ENCODE measurements at regions not wholly inside any gene's neighbourhood (a gene's known extent, or its start where the extent isn't known, plus 50 kb on each side); places are given as distances from the start of the nearest gene placed in this dataset.

DNA sequence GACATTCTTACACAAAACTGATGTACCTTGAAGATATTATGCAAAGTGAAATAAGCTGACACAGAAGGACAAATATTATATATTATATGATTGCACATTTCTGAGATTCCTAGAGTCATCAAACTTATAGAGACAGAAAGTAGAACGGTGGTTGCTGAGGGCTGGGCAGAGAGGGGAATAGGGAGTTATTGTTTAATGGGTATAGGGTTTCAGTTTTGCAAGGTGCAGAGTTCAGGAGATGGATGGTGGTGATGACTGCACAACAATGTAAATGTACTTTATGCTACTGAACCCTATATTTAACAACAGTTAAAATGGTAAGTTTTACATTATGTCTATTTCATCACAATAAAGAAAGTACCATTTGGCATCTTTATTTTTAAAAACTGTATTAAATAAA is 315.8 kb upstream of the POU5F2 start:
- no peak overlapping the region for H2BK5ac ChIP-seq (ENCODE audit: low read depth, low read length)
- no peaks in the 10 kb centered on the region for H3K79me2 ChIP-seq (ENCODE audit: control insufficient read depth in 1 of 2, insufficient read depth in 2 of 2, low read length in 2 of 2)
- H3K56ac ChIP-seq (replicated peaks; ENCODE audit: insufficient read length, low read depth, low read length), result no peak overlapping the region
- FAIRE-seq (no peak), DNase-seq (ENCODE audit: low read depth in 1 of 2, low spot score in 2 of 2) (no peak)
- H3K9me3 ChIP-seq (ENCODE audit: insufficient read depth in 2 of 2, low read depth in 1 of 2, low read length in 1 of 2), result 0 out of 4 replicates have a peak, but pooled peaks cover 0 to 3% of the 10 kb centered on the region in 2 experiments
- H3K23me2 ChIP-seq (ENCODE audit: low read depth, low read length), result no peaks in the 10 kb centered on the region
- peaks cover 0 to 2% (median 1%) of the 10 kb centered on the region in 4 experiments; a peak in 2 of 7 replicates for H3K4me1 ChIP-seq (replicated peaks in 1 of 4; ENCODE audit: control insufficient read depth in 3 of 4, insufficient read depth in 4 of 4, low read length in 3 of 4)
- no peak overlapping the region for H2BK12ac ChIP-seq (ENCODE audit: low read depth, low read length)
- WGBS, 2 experiments (ENCODE audit: extremely low coverage in 1 of 2, insufficient coverage in 1 of 2, insufficient read length in 1 of 2, insufficient replicate concordance in 2 of 2, low coverage in 1 of 2, low lambda C conversion rate in 2 of 2, missing lambda C conversion rate in 1 of 2), result 75% methylated on average over 1 of the region's 1 CpG; no CpG with 5 or more reads in 1 of the 2 experiments
- no peak overlapping the region for H3K14ac ChIP-seq (ENCODE audit: insufficient read length)
- no peak overlapping the region for H3K4ac ChIP-seq (replicated peaks; ENCODE audit: insufficient read length, low read depth, low read length)
- no peak overlapping the region for H2AFZ ChIP-seq (ENCODE audit: low read length)
- no peaks in the 10 kb centered on the region for H4K20me1 ChIP-seq (replicated peaks in 1 of 2; ENCODE audit: control insufficient read depth in 1 of 2, insufficient read depth in 2 of 2, low read length in 2 of 2)
- no peak overlapping the region for H3K23ac ChIP-seq (ENCODE audit: insufficient read length)
- CTCF ChIA-PET (ENCODE audit: partially characterized antibody), result interaction anchor here (0.6 kb wide), 1 partner anchor 9 kb away, joined by 4 read pairs; no protein-coding TSS in a partner anchor
- H2BK15ac ChIP-seq (ENCODE audit: low read length), result no peak overlapping the region
- no peak overlapping the region for H3K4me3 ChIP-seq (ENCODE audit: extremely low read depth in 1 of 4, insufficient read depth in 2 of 4, low read depth in 3 of 4, low read length in 4 of 4)
- H3K36me3 ChIP-seq (ENCODE audit: control insufficient read depth in 2 of 4, insufficient read depth in 4 of 4, low read length in 3 of 4), result no peaks in the 10 kb centered on the region; a peak in 1 of 8 replicates
- POLR2A ChIA-PET (ENCODE audit: partially characterized antibody), result no interaction called here
- H4K91ac ChIP-seq (replicated peaks; ENCODE audit: insufficient read length, low read length), result no peak overlapping the region
- H3K79me1 ChIP-seq (ENCODE audit: low read depth, low read length), result no peaks in the 10 kb centered on the region
- H3K9ac ChIP-seq (replicated peaks in 1 of 4; ENCODE audit: extremely low read depth in 1 of 4, low read depth in 3 of 4, low read length in 3 of 4), result no peak overlapping the region
- H3K4me2 ChIP-seq (ENCODE audit: insufficient read depth in 1 of 2, low read depth in 2 of 2, low read length in 2 of 2), result peak overlapping the region in 1 of 2 experiments; percentile 49; a peak in 1 of 4 replicates
- no peak overlapping the region for H2BK120ac ChIP-seq (replicated peaks; ENCODE audit: low read depth, low read length)
- no peak overlapping the region for H4K8ac ChIP-seq (ENCODE audit: extremely low read depth, insufficient read depth, low read length)
- TF ChIP-seq PHF8 (conservative IDR thresholded peaks at IDR 0.05; ENCODE audit: low read depth, low read length) (no peak), TAF7 (optimal IDR thresholded peaks at IDR 0.05; ENCODE audit: borderline replicate concordance, low read depth, low read length) (no peak), BCL11A (IDR thresholded peaks at IDR 0.05; ENCODE audit: low read depth in 2 of 2, low read length in 2 of 2) (no peak), NRF1 (IDR thresholded peaks at IDR 0.05; ENCODE audit: low read depth, low read length) (no peak), SP1 (IDR thresholded peaks at IDR 0.05; ENCODE audit: low read depth, low read length) (no peak)
- H4K5ac ChIP-seq (ENCODE audit: insufficient read length, low read depth, low read length), result no peak overlapping the region
- no peak overlapping the region for H2AK5ac ChIP-seq (ENCODE audit: low read depth, low read length)
- no peaks in the 10 kb centered on the region for H3K27me3 ChIP-seq (replicated peaks in 1 of 4; ENCODE audit: control insufficient read depth in 3 of 4, extremely low read depth in 1 of 4, insufficient read depth in 3 of 4, low read length in 3 of 4)
- H3K27ac ChIP-seq (ENCODE audit: low read depth, low read length), result no peak overlapping the region
- H2BK20ac ChIP-seq (ENCODE audit: low read length), result no peak overlapping the region
- H3K18ac ChIP-seq (ENCODE audit: extremely low read depth, low read length), result no peak overlapping the region

Measured in H1 (cell line).